ENCODE measurements at regions not wholly inside any gene's neighbourhood (a gene's known extent, or its start where the extent isn't known, plus 50 kb on each side); places are given as distances from the start of the nearest gene placed in this dataset.

DNA sequence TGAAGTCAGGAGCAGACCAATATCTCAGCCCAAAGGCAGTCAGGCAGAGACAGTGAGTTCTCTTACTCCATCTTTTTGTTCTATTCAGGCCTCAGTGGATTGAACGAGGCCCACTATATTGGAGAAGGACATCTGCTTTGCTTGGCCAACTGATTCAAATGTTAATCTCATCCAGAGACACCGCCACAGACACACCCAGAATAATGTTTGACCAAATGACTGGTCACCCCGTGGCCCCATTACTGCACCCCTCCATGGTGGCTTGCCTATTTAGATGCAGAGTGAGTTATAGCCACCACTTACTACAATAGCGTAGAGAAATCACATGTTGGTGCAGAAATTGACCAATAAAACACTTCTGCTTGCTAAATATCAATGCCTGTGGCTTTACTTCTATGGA is 88.1 kb downstream of the HRH4 start:
- TF ChIP-seq, protein P1, sequence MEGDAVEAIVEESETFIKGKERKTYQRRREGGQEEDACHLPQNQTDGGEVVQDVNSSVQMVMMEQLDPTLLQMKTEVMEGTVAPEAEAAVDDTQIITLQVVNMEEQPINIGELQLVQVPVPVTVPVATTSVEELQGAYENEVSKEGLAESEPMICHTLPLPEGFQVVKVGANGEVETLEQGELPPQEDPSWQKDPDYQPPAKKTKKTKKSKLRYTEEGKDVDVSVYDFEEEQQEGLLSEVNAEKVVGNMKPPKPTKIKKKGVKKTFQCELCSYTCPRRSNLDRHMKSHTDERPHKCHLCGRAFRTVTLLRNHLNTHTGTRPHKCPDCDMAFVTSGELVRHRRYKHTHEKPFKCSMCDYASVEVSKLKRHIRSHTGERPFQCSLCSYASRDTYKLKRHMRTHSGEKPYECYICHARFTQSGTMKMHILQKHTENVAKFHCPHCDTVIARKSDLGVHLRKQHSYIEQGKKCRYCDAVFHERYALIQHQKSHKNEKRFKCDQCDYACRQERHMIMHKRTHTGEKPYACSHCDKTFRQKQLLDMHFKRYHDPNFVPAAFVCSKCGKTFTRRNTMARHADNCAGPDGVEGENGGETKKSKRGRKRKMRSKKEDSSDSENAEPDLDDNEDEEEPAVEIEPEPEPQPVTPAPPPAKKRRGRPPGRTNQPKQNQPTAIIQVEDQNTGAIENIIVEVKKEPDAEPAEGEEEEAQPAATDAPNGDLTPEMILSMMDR (conservative IDR thresholded peaks at IDR 0.05; ENCODE audit: low read length): no peak
- TF ChIP-seq EZH2phosphoT487 (IDR thresholded peaks at IDR 0.05; ENCODE audit: borderline replicate concordance, low read depth, low read length): no peak

Data from OCI-LY7 (cell line).